ENCODE measurements at regions not wholly inside any gene's neighbourhood (a gene's known extent, or its start where the extent isn't known, plus 50 kb on each side); places are given as distances from the start of the nearest gene placed in this dataset.

- no peaks in the 10 kb centered on the region for H3K27me3 Mint-ChIP-seq (ENCODE audit: low read depth)
- no peaks in the 10 kb centered on the region for H3K9me3 Mint-ChIP-seq
- H3K4me1 Mint-ChIP-seq = no peaks in the 10 kb centered on the region
- H3K27ac Mint-ChIP-seq = no peak overlapping the region
- no peak overlapping the region for H3K4me3 Mint-ChIP-seq
- no peaks in the 10 kb centered on the region for H3K36me3 Mint-ChIP-seq (ENCODE audit: low read depth)
- TF ChIP-seq CTCF (IDR thresholded peaks at IDR 0.05; ENCODE audit: unreplicated experiment in 3 of 3) = no peak
Measured at GRCh38 chr4:53809816-53810215, 218.5 kb upstream of the LNX1 start.

GRCh38 chr4:53805291-53805690 lies 214.0 kb upstream of the LNX1 start:
- no peaks in the 10 kb centered on the region for H3K36me3 Mint-ChIP-seq (ENCODE audit: low read depth)
- TF ChIP-seq CTCF (IDR thresholded peaks at IDR 0.05; ENCODE audit: unreplicated experiment in 3 of 3) = no peak
- no peaks in the 10 kb centered on the region for H3K9me3 Mint-ChIP-seq
- no peaks in the 10 kb centered on the region for H3K27me3 Mint-ChIP-seq (ENCODE audit: low read depth)
- H3K4me1 Mint-ChIP-seq = no peaks in the 10 kb centered on the region
- no peak overlapping the region for H3K4me3 Mint-ChIP-seq
- H3K27ac Mint-ChIP-seq = no peak overlapping the region

GRCh38 chr4:53804719-53805118 lies 213.4 kb upstream of the LNX1 start:
- Mint-ChIP-seq H3K4me1 (no peaks in the 10 kb centered on the region), H3K36me3 (ENCODE audit: low read depth) (no peaks in the 10 kb centered on the region), H3K27me3 (ENCODE audit: low read depth) (no peaks in the 10 kb centered on the region), H3K27ac (no peak overlapping the region), H3K4me3 (no peak overlapping the region), H3K9me3 (no peaks in the 10 kb centered on the region)
- TF ChIP-seq CTCF (IDR thresholded peaks at IDR 0.05; ENCODE audit: unreplicated experiment in 3 of 3) = no peak

GRCh38 chr4:53802500-53802899 lies 211.2 kb upstream of the LNX1 start:
- H3K27me3 Mint-ChIP-seq (ENCODE audit: low read depth) = no peaks in the 10 kb centered on the region
- no peak overlapping the region for H3K4me3 Mint-ChIP-seq
- no peaks in the 10 kb centered on the region for H3K36me3 Mint-ChIP-seq (ENCODE audit: low read depth)
- no peak for TF ChIP-seq CTCF (IDR thresholded peaks at IDR 0.05; ENCODE audit: unreplicated experiment in 3 of 3)
- no peak overlapping the region for H3K27ac Mint-ChIP-seq
- H3K9me3 Mint-ChIP-seq = no peaks in the 10 kb centered on the region
- H3K4me1 Mint-ChIP-seq = no peaks in the 10 kb centered on the region

GRCh38 chr4:53801373-53801772 lies 210.1 kb upstream of the LNX1 start:
- H3K36me3 Mint-ChIP-seq (ENCODE audit: low read depth) = no peaks in the 10 kb centered on the region
- no peaks in the 10 kb centered on the region for H3K27me3 Mint-ChIP-seq (ENCODE audit: low read depth)
- no peak for TF ChIP-seq CTCF (IDR thresholded peaks at IDR 0.05; ENCODE audit: unreplicated experiment in 3 of 3)
- no peaks in the 10 kb centered on the region for H3K9me3 Mint-ChIP-seq
- no peaks in the 10 kb centered on the region for H3K4me1 Mint-ChIP-seq
- no peak overlapping the region for H3K27ac Mint-ChIP-seq
- no peak overlapping the region for H3K4me3 Mint-ChIP-seq

GRCh38 chr4:53800741-53801140 lies 209.5 kb upstream of the LNX1 start:
- Mint-ChIP-seq H3K4me1 (no peaks in the 10 kb centered on the region), H3K27me3 (ENCODE audit: low read depth) (no peaks in the 10 kb centered on the region), H3K9me3 (no peaks in the 10 kb centered on the region), H3K36me3 (ENCODE audit: low read depth) (no peaks in the 10 kb centered on the region), H3K4me3 (no peak overlapping the region), H3K27ac (no peak overlapping the region)
- TF ChIP-seq CTCF (IDR thresholded peaks at IDR 0.05; ENCODE audit: unreplicated experiment in 3 of 3) = no peak
